DND-41 (cell line): ENCODE measurements at regions not wholly inside any gene's neighbourhood (a gene's known extent, or its start where the extent isn't known, plus 50 kb on each side); places are given as distances from the start of the nearest gene placed in this dataset.

ENCODE experiments used
- ATAC-seq: fragments of 200-7000 bp; cut with Tn5 transposase; 3 replicates; pipeline ENCODE4 v1.9.1; 2021; ENCODE audit warnings: low read depth; ENCODE audit not compliant: insufficient read depth
- DNase-seq: peaks from one replicate; pipeline ENCODE4 v3.0.0-alpha.2; 2020
- H2AFZ ChIP-seq: 2 replicates; pipeline ENCODE4 v1.6.0; 2012; ENCODE audit warnings: low read depth, low read length
- H3K27ac ChIP-seq: 2 replicates; pipeline ENCODE4 v1.5.1; 2012; ENCODE audit warnings: low read length, inconsistent platforms
- H3K27me3 ChIP-seq: fragments of 200-600 bp; sonication (generic); 2 replicates; pipeline ENCODE4 v1.6.0; 2012; ENCODE audit warnings: low read length, mild to moderate bottlenecking, inconsistent platforms; ENCODE audit not compliant: insufficient read depth, poor library complexity
- H3K36me3 ChIP-seq: 2 replicates; pipeline ENCODE4 v1.5.1; 2012; ENCODE audit warnings: low read length, inconsistent platforms; ENCODE audit not compliant: insufficient read depth
- H3K4me1 ChIP-seq: 2 replicates; pipeline ENCODE4 v1.5.1; 2012; ENCODE audit warnings: mild to moderate bottlenecking, low read length; ENCODE audit not compliant: insufficient read depth
- H3K4me2 ChIP-seq: 2 replicates; pipeline ENCODE4 v1.6.0; 2012; ENCODE audit warnings: mild to moderate bottlenecking, moderate library complexity, low read length, inconsistent platforms; ENCODE audit not compliant: insufficient read depth
- H3K4me3 ChIP-seq, 2 experiments: fragments of 200-600 bp in 1 of 2; shearing (Covaris generic) in 1 of 2; 2 replicates each; pipeline ENCODE4 v1.5.1; 2012 to 2016; ENCODE audit warnings: inconsistent platforms in 2 of 2, low read length in 2 of 2, mild to moderate bottlenecking in 2 of 2, low read depth in 1 of 2, moderate library complexity in 1 of 2
- H3K79me2 ChIP-seq: 2 replicates; pipeline ENCODE4 v1.6.0; 2012; ENCODE audit warnings: low read length, inconsistent platforms; ENCODE audit not compliant: insufficient read depth
- H3K9ac ChIP-seq: 2 replicates; pipeline ENCODE4 v1.6.0; 2012; ENCODE audit warnings: low read depth, mild to moderate bottlenecking, inconsistent platforms, low read length, moderate library complexity
- H3K9me3 ChIP-seq: 2 replicates; pipeline ENCODE4 v1.5.1; 2012; ENCODE audit warnings: low read length, moderate library complexity, mild to moderate bottlenecking, inconsistent platforms; ENCODE audit not compliant: insufficient read depth, severe bottlenecking
- H4K20me1 ChIP-seq: 2 replicates; pipeline ENCODE4 v1.6.0; 2012; ENCODE audit warnings: low read length; ENCODE audit not compliant: insufficient read depth
- CTCF ChIP-seq: IDR thresholded peaks from 2 replicates; pipeline ENCODE4 v1.5.1; 2012; ENCODE audit warnings: borderline replicate concordance, low read length, moderate library complexity, mild to moderate bottlenecking; ENCODE audit not compliant: poor library complexity, severe bottlenecking; ENCODE audit errors: extremely low read depth
- EZH2 ChIP-seq: IDR thresholded peaks from 3 replicates; pipeline ENCODE4 v1.6.1; 2012; ENCODE audit warnings: borderline replicate concordance, low read depth, mild to moderate bottlenecking, moderate library complexity, low read length, inconsistent platforms; ENCODE audit not compliant: severe bottlenecking

- TF ChIP-seq CTCF (no peak), EZH2 (no peak)
- no peaks in the 10 kb centered on the region for H4K20me1 ChIP-seq
- ATAC-seq, result no peak
- H3K79me2 ChIP-seq, result no peaks in the 10 kb centered on the region
- no peaks in the 10 kb centered on the region for H3K4me1 ChIP-seq
- no peaks in the 10 kb centered on the region for H3K9me3 ChIP-seq
- no peak overlapping the region for H3K27ac ChIP-seq
- no peaks in the 10 kb centered on the region for H3K36me3 ChIP-seq
- no peak overlapping the region for H3K4me3 ChIP-seq
- no peaks in the 10 kb centered on the region for H3K27me3 ChIP-seq
- DNase-seq, result no peak
- H3K4me2 ChIP-seq, result no peak overlapping the region
- H3K9ac ChIP-seq, result no peak overlapping the region
- H2AFZ ChIP-seq, result no peak overlapping the region
These were observed 1267.2 kb downstream of the SLITRK1 start for GRCh38 chr13:82615043-82615442.

- Histone ChIP-seq H3K27ac (no peak overlapping the region), H3K4me3 (no peak overlapping the region), H3K27me3 (no peaks in the 10 kb centered on the region), H4K20me1 (no peaks in the 10 kb centered on the region), H3K9ac (no peak overlapping the region), H2AFZ (no peak overlapping the region), H3K4me1 (no peaks in the 10 kb centered on the region), H3K9me3 (no peaks in the 10 kb centered on the region), H3K4me2 (no peak overlapping the region), H3K36me3 (no peaks in the 10 kb centered on the region), H3K79me2 (no peaks in the 10 kb centered on the region)
- ATAC-seq, result no peak
- DNase-seq, result no peak
- no peak for TF ChIP-seq CTCF
- TF ChIP-seq EZH2, result no peak
These were observed 1268.2 kb downstream of the SLITRK1 start for GRCh38 chr13:82614086-82614485.

- ATAC-seq, result no peak
- Histone ChIP-seq H3K36me3 (no peaks in the 10 kb centered on the region), H3K4me2 (no peak overlapping the region), H3K4me1 (no peaks in the 10 kb centered on the region), H3K9me3 (peaks cover 2% of the 10 kb centered on the region), H3K27me3 (no peaks in the 10 kb centered on the region), H3K9ac (no peak overlapping the region), H3K4me3 (no peak overlapping the region), H2AFZ (no peak overlapping the region), H4K20me1 (no peaks in the 10 kb centered on the region), H3K79me2 (no peaks in the 10 kb centered on the region), H3K27ac (no peak overlapping the region)
- DNase-seq, result no peak
- TF ChIP-seq CTCF (no peak), EZH2 (no peak)
These were observed 1276.3 kb downstream of the SLITRK1 start for GRCh38 chr13:82606008-82606407.

- H3K36me3 ChIP-seq, result no peaks in the 10 kb centered on the region
- H3K9me3 ChIP-seq, result no peaks in the 10 kb centered on the region
- H3K4me1 ChIP-seq, result no peaks in the 10 kb centered on the region
- no peaks in the 10 kb centered on the region for H3K27me3 ChIP-seq
- H3K79me2 ChIP-seq, result no peaks in the 10 kb centered on the region
- H3K9ac ChIP-seq, result no peak overlapping the region
- no peak overlapping the region for H3K4me2 ChIP-seq
- no peak for ATAC-seq
- H3K27ac ChIP-seq, result no peak overlapping the region
- TF ChIP-seq CTCF (no peak), EZH2 (no peak)
- H2AFZ ChIP-seq, result no peak overlapping the region
- H4K20me1 ChIP-seq, result no peaks in the 10 kb centered on the region
- no peak for DNase-seq
- H3K4me3 ChIP-seq, result no peak overlapping the region
These were observed 1284.5 kb downstream of the SLITRK1 start for GRCh38 chr13:82597747-82598146.
